GM18951 (cell line): ENCODE measurements at regions not wholly inside any gene's neighbourhood (a gene's known extent, or its start where the extent isn't known, plus 50 kb on each side); places are given as distances from the start of the nearest gene placed in this dataset.
"Not testable (repeated sequence)": the region's sequence is repeated elsewhere in the genome, so short reads cannot be mapped to it uniquely, and the experiment has no call there.

Source experiments
- POLR2A ChIP-seq: IDR thresholded peaks from 4 replicates; pipeline ENCODE4 v1.6.1; 2011; ENCODE audit warnings: mild to moderate bottlenecking; ENCODE audit not compliant: insufficient read length, insufficient read depth; ENCODE audit errors: extremely low read depth
- in situ Hi-C: fragments of 300-500 bp; cut with MboI; formaldehyde crosslinking; loops from one replicate; pipeline ENCODE4 v1.12.0; 2022; ENCODE audit warnings: low sequenced_read_pairs, mixed read lengths, inconsistent platforms; ENCODE audit not compliant: unreplicated experiment

- no peak for TF ChIP-seq POLR2A
- in situ Hi-C loops, result no loop called here
Observed at GRCh38 chr11:24161587-24161986, 335.3 kb upstream of the LUZP2 start.

GRCh38 chr11:24163146-24163545, 333.7 kb upstream of the LUZP2 start:
- in situ Hi-C loops, result no loop called here

GRCh38 chr11:24163841-24164240, 333.0 kb upstream of the LUZP2 start:
- TF ChIP-seq POLR2A, result no peak
- in situ Hi-C loops, result no loop called here

More at GRCh38 chr11:24163146-24163545, 333.7 kb upstream of the LUZP2 start:
- TF ChIP-seq POLR2A, result no peak

GRCh38 chr11:24171869-24172268, 325.0 kb upstream of the LUZP2 start:
- in situ Hi-C loops, result no loop called here

GRCh38 chr11:24181395-24182047, 315.3 kb upstream of the LUZP2 start:
- in situ Hi-C loops, result no loop called here
- no peak for TF ChIP-seq POLR2A

More at GRCh38 chr11:24171869-24172268, 325.0 kb upstream of the LUZP2 start:
- no peak for TF ChIP-seq POLR2A

GRCh38 chr11:24185535-24185934, 311.3 kb upstream of the LUZP2 start:
- in situ Hi-C loops, result not testable (repeated sequence)

GRCh38 chr11:24196733-24197132, 300.1 kb upstream of the LUZP2 start:
- in situ Hi-C loops, result no loop called here
- TF ChIP-seq POLR2A, result no peak

- TF ChIP-seq POLR2A, result no peak
- in situ Hi-C loops, result no loop called here
Observed at GRCh38 chr11:24198481-24198880, 298.4 kb upstream of the LUZP2 start.

- in situ Hi-C loops, result no loop called here
- no peak for TF ChIP-seq POLR2A
Observed at GRCh38 chr11:24199461-24199860, 297.4 kb upstream of the LUZP2 start.

GRCh38 chr11:24206030-24206429, 290.8 kb upstream of the LUZP2 start:
- TF ChIP-seq POLR2A, result no peak
- in situ Hi-C loops, result no loop called here

GRCh38 chr11:24206511-24206910, 290.3 kb upstream of the LUZP2 start:
- in situ Hi-C loops, result no loop called here
- TF ChIP-seq POLR2A, result no peak

GRCh38 chr11:24216488-24216887, 280.4 kb upstream of the LUZP2 start:
- in situ Hi-C loops, result no loop called here

GRCh38 chr11:24217319-24217718, 279.5 kb upstream of the LUZP2 start:
- in situ Hi-C loops, result not testable (repeated sequence)

More at GRCh38 chr11:24216488-24216887, 280.4 kb upstream of the LUZP2 start:
- TF ChIP-seq POLR2A, result no peak

- TF ChIP-seq POLR2A, result no peak
- in situ Hi-C loops, result no loop called here
Observed at GRCh38 chr11:24225501-24225900, 271.4 kb upstream of the LUZP2 start.

GRCh38 chr11:24226606-24227005, 270.2 kb upstream of the LUZP2 start:
- in situ Hi-C loops, result no loop called here
- no peak for TF ChIP-seq POLR2A

GRCh38 chr11:24233041-24233440, 263.8 kb upstream of the LUZP2 start:
- TF ChIP-seq POLR2A, result no peak
- in situ Hi-C loops, result no loop called here
